ENCODE measurements at regions not wholly inside any gene's neighbourhood (a gene's known extent, or its start where the extent isn't known, plus 50 kb on each side); places are given as distances from the start of the nearest gene placed in this dataset.
A peak's percentile ranks its signal among the peaks of the same experiment; 100 is the strongest.

GRCh38 chr1:65625528-65625927, 167.2 kb upstream of the PDE4B start:
- 91 to 97% (median 94%) methylated on average over 2 of the region's 2 CpGs for WGBS, 4 donors
- no peaks in the 10 kb centered on the region for H3K9me3 ChIP-seq
- H3K27ac ChIP-seq = no peak overlapping the region
- DNase-seq (no peak), ATAC-seq (no peak)
- H3K4me1 ChIP-seq = no peaks in the 10 kb centered on the region
- no peak for TF ChIP-seq CTCF (IDR thresholded peaks at IDR 0.05)
- TF ChIP-seq POLR2A (IDR thresholded peaks at IDR 0.05) = no peak
- intact Hi-C loops (cut with DNase I) = no loop called here
- no peaks in the 10 kb centered on the region for H3K36me3 ChIP-seq
- H3K27me3 ChIP-seq = no peaks in the 10 kb centered on the region
- no peak overlapping the region for H3K4me3 ChIP-seq

GRCh38 chr1:65626003-65626402, 166.7 kb upstream of the PDE4B start:
- Histone ChIP-seq H3K27ac (no peak overlapping the region), H3K9me3 (no peaks in the 10 kb centered on the region), H3K4me3 (no peak overlapping the region), H3K4me1 (no peaks in the 10 kb centered on the region), H3K36me3 (no peaks in the 10 kb centered on the region), H3K27me3 (no peaks in the 10 kb centered on the region)
- ATAC-seq = no peak
- DNase-seq = no peak
- WGBS, 4 donors = 92 to 97% (median 95%) methylated on average over 3 of the region's 3 CpGs
- intact Hi-C loops (cut with DNase I) = no loop called here
- TF ChIP-seq POLR2A (IDR thresholded peaks at IDR 0.05) (no peak), CTCF (IDR thresholded peaks at IDR 0.05) (no peak)

- Histone ChIP-seq H3K27ac (no peak overlapping the region), H3K36me3 (no peaks in the 10 kb centered on the region), H3K4me3 (no peak overlapping the region), H3K27me3 (no peaks in the 10 kb centered on the region), H3K4me1 (no peaks in the 10 kb centered on the region), H3K9me3 (no peaks in the 10 kb centered on the region)
- no peak for ATAC-seq
- no peak for TF ChIP-seq CTCF (IDR thresholded peaks at IDR 0.05)
- TF ChIP-seq POLR2A (IDR thresholded peaks at IDR 0.05) = no peak
- DNase-seq = no peak
- 88 to 91% (median 89%) methylated on average over 2 of the region's 2 CpGs for WGBS, 4 donors
- intact Hi-C loops (cut with DNase I) = no loop called here
These were observed 162.9 kb upstream of the PDE4B start for GRCh38 chr1:65629788-65630187.

GRCh38 chr1:65630855-65631254, 161.8 kb upstream of the PDE4B start:
- intact Hi-C loops (cut with DNase I) = no loop called here
- Histone ChIP-seq H3K4me1 (no peaks in the 10 kb centered on the region), H3K27me3 (no peaks in the 10 kb centered on the region), H3K9me3 (no peaks in the 10 kb centered on the region), H3K36me3 (no peaks in the 10 kb centered on the region), H3K27ac (no peak overlapping the region), H3K4me3 (no peak overlapping the region)
- no peak for TF ChIP-seq POLR2A (IDR thresholded peaks at IDR 0.05)
- TF ChIP-seq CTCF (IDR thresholded peaks at IDR 0.05) = no peak
- DNase-seq (no peak), ATAC-seq (peak in 1 of 4 donors; percentile 22)
- WGBS, 4 donors = 46 to 59% (median 53%) methylated on average over 2 of the region's 2 CpGs

All from heart left ventricle (tissue), 16 donors.